ENCODE measurements at regions not wholly inside any gene's neighbourhood (a gene's known extent, or its start where the extent isn't known, plus 50 kb on each side); places are given as distances from the start of the nearest gene placed in this dataset.

- in situ Hi-C loops (cut with HindIII; ENCODE audit: low pct_ligation_motif_present, low sequenced_read_pairs), result no loop called here
- Histone ChIP-seq H3K36me3 (replicated peaks) (no peaks in the 10 kb centered on the region), H3K27me3 (replicated peaks) (no peaks in the 10 kb centered on the region), H3K4me3 (ENCODE audit: low read depth, low read length) (no peak overlapping the region), H3K27ac (no peak overlapping the region)
- no peak for TF ChIP-seq CTCF (IDR thresholded peaks at IDR 0.05; ENCODE audit: low read depth, low read length, missing control alignments)
- no peak for DNase-seq
Measured at GRCh38 chr14:28886940-28887339, 120.4 kb downstream of the FOXG1 start.

GRCh38 chr14:28895389-28895788, 128.8 kb downstream of the FOXG1 start:
- in situ Hi-C loops (cut with HindIII; ENCODE audit: low pct_ligation_motif_present, low sequenced_read_pairs), result no loop called here

GRCh38 chr14:28896337-28896736, 129.8 kb downstream of the FOXG1 start:
- in situ Hi-C loops (cut with HindIII; ENCODE audit: low pct_ligation_motif_present, low sequenced_read_pairs), result no loop called here
- Histone ChIP-seq H3K27me3 (replicated peaks) (no peaks in the 10 kb centered on the region), H3K4me3 (ENCODE audit: low read depth, low read length) (no peak overlapping the region), H3K36me3 (replicated peaks) (no peaks in the 10 kb centered on the region), H3K27ac (no peak overlapping the region)
- no peak for TF ChIP-seq CTCF (IDR thresholded peaks at IDR 0.05; ENCODE audit: low read depth, low read length, missing control alignments)
- no peak for DNase-seq

More at GRCh38 chr14:28895389-28895788, 128.8 kb downstream of the FOXG1 start:
- H3K36me3 ChIP-seq (replicated peaks), result no peaks in the 10 kb centered on the region
- no peak overlapping the region for H3K27ac ChIP-seq
- H3K4me3 ChIP-seq (ENCODE audit: low read depth, low read length), result no peak overlapping the region
- TF ChIP-seq CTCF (IDR thresholded peaks at IDR 0.05; ENCODE audit: low read depth, low read length, missing control alignments), result no peak
- no peak for DNase-seq
- H3K27me3 ChIP-seq (replicated peaks), result no peaks in the 10 kb centered on the region

- H3K36me3 ChIP-seq (replicated peaks), result no peaks in the 10 kb centered on the region
- H3K27ac ChIP-seq, result no peak overlapping the region
- in situ Hi-C loops (cut with HindIII; ENCODE audit: low pct_ligation_motif_present, low sequenced_read_pairs), result no loop called here
- H3K27me3 ChIP-seq (replicated peaks), result no peaks in the 10 kb centered on the region
- no peak overlapping the region for H3K4me3 ChIP-seq (ENCODE audit: low read depth, low read length)
- no peak for DNase-seq
- TF ChIP-seq CTCF (IDR thresholded peaks at IDR 0.05; ENCODE audit: low read depth, low read length, missing control alignments), result no peak
Measured at GRCh38 chr14:28901631-28902030, 135.0 kb downstream of the FOXG1 start.

GRCh38 chr14:28902930-28903329, 136.3 kb downstream of the FOXG1 start:
- in situ Hi-C loops (cut with HindIII; ENCODE audit: low pct_ligation_motif_present, low sequenced_read_pairs), result no loop called here
- no peaks in the 10 kb centered on the region for H3K36me3 ChIP-seq (replicated peaks)
- H3K27me3 ChIP-seq (replicated peaks), result no peaks in the 10 kb centered on the region
- TF ChIP-seq CTCF (IDR thresholded peaks at IDR 0.05; ENCODE audit: low read depth, low read length, missing control alignments), result no peak
- no peak overlapping the region for H3K4me3 ChIP-seq (ENCODE audit: low read depth, low read length)
- no peak overlapping the region for H3K27ac ChIP-seq
- DNase-seq, result no peak

- H3K36me3 ChIP-seq (replicated peaks), result no peaks in the 10 kb centered on the region
- H3K4me3 ChIP-seq (ENCODE audit: low read depth, low read length), result no peak overlapping the region
- no peaks in the 10 kb centered on the region for H3K27me3 ChIP-seq (replicated peaks)
- in situ Hi-C loops (cut with HindIII; ENCODE audit: low pct_ligation_motif_present, low sequenced_read_pairs), result no loop called here
- no peak overlapping the region for H3K27ac ChIP-seq
- no peak for DNase-seq
- TF ChIP-seq CTCF (IDR thresholded peaks at IDR 0.05; ENCODE audit: low read depth, low read length, missing control alignments), result no peak
Measured at GRCh38 chr14:28911521-28911920, 144.9 kb downstream of the FOXG1 start.

Data from brain microvascular endothelial cell (primary cell).